Brain microvascular endothelial cell (primary cell): ENCODE measurements at regions not wholly inside any gene's neighbourhood (a gene's known extent, or its start where the extent isn't known, plus 50 kb on each side); places are given as distances from the start of the nearest gene placed in this dataset.
"Not testable (repeated sequence)": the region's sequence is repeated elsewhere in the genome, so short reads cannot be mapped to it uniquely, and the experiment has no call there.

Source experiments
- DNase-seq: peaks from one replicate; pipeline ENCODE4 v3.0.0-alpha.2; 2020
- H3K27ac ChIP-seq: fragments of 250-450 bp; sonication (Bioruptor Pico); 2 replicates; pipeline ENCODE4 v1.5.1; 2020; ENCODE audit warnings: mild to moderate bottlenecking, moderate library complexity
- H3K27me3 ChIP-seq: fragments of 250-450 bp; sonication (Bioruptor Pico); replicated peaks from 2 replicates; pipeline ENCODE4 v1.5.1; 2020; ENCODE audit warnings: mild to moderate bottlenecking
- H3K36me3 ChIP-seq: fragments of 250-450 bp; sonication (Bioruptor Pico); replicated peaks from 2 replicates; pipeline ENCODE4 v1.5.1; 2020; ENCODE audit warnings: mild to moderate bottlenecking
- H3K4me3 ChIP-seq: 2 replicates; pipeline ENCODE4 v1.5.1; 2011; ENCODE audit warnings: low read depth, mild to moderate bottlenecking, control low read depth, low read length, moderate library complexity
- CTCF ChIP-seq: IDR thresholded peaks from 2 replicates; pipeline ENCODE4 v1.5.1; 2011; ENCODE audit warnings: low read depth, mild to moderate bottlenecking, moderate library complexity, low read length, control low read depth, inconsistent platforms; ENCODE audit errors: missing control alignments
- in situ Hi-C: cut with HindIII; loops from 2 replicates; pipeline ENCODE4 v1.10.0; 2017; ENCODE audit warnings: low sequenced_read_pairs, low pct_ligation_motif_present

GRCh38 chr12:93991829-93992461 is 156.4 kb upstream of the PLXNC1 start:
- no peak for DNase-seq
- in situ Hi-C loops: no loop called here
- Histone ChIP-seq H3K36me3 (no peaks in the 10 kb centered on the region), H3K4me3 (no peak overlapping the region), H3K27ac (no peak overlapping the region), H3K27me3 (no peaks in the 10 kb centered on the region)
- no peak for TF ChIP-seq CTCF

GRCh38 chr12:93994721-93995120 is 153.7 kb upstream of the PLXNC1 start:
- no peaks in the 10 kb centered on the region for H3K36me3 ChIP-seq
- H3K4me3 ChIP-seq: no peak overlapping the region
- TF ChIP-seq CTCF: no peak
- DNase-seq: no peak
- no peak overlapping the region for H3K27ac ChIP-seq
- no peaks in the 10 kb centered on the region for H3K27me3 ChIP-seq
- in situ Hi-C loops: no loop called here

- DNase-seq: no peak
- Histone ChIP-seq H3K27ac (no peak overlapping the region), H3K36me3 (no peaks in the 10 kb centered on the region), H3K27me3 (no peaks in the 10 kb centered on the region), H3K4me3 (no peak overlapping the region)
- TF ChIP-seq CTCF: no peak
- in situ Hi-C loops: no loop called here
Observed at GRCh38 chr12:93996321-93996720, 152.1 kb upstream of the PLXNC1 start.

GRCh38 chr12:94001691-94002090 is 146.7 kb upstream of the PLXNC1 start:
- H3K36me3 ChIP-seq: no peaks in the 10 kb centered on the region
- no peak overlapping the region for H3K27ac ChIP-seq
- no peak overlapping the region for H3K4me3 ChIP-seq
- TF ChIP-seq CTCF: no peak
- in situ Hi-C loops: no loop called here
- no peaks in the 10 kb centered on the region for H3K27me3 ChIP-seq
- DNase-seq: no peak

- DNase-seq, H3K36me3 ChIP-seq, in situ Hi-C loops, H3K4me3 ChIP-seq, H3K27me3 ChIP-seq, H3K27ac ChIP-seq: not testable (repeated sequence)
Observed at GRCh38 chr12:94002925-94003324, 145.5 kb upstream of the PLXNC1 start.

GRCh38 chr12:94007833-94008232 is 140.5 kb upstream of the PLXNC1 start:
- H3K4me3 ChIP-seq, DNase-seq, H3K27me3 ChIP-seq, in situ Hi-C loops, H3K36me3 ChIP-seq, H3K27ac ChIP-seq: not testable (repeated sequence)

- in situ Hi-C loops: no loop called here
- Histone ChIP-seq H3K27me3 (no peaks in the 10 kb centered on the region), H3K36me3 (no peaks in the 10 kb centered on the region), H3K4me3 (no peak overlapping the region), H3K27ac (no peak overlapping the region)
- no peak for TF ChIP-seq CTCF
- no peak for DNase-seq
Observed at GRCh38 chr12:94010307-94010706, 138.1 kb upstream of the PLXNC1 start.
